ENCODE measurements at regions not wholly inside any gene's neighbourhood (a gene's known extent, or its start where the extent isn't known, plus 50 kb on each side); places are given as distances from the start of the nearest gene placed in this dataset.

GRCh38 chr1:70919706-70920323, 127.8 kb downstream of the PTGER3 start:
- peaks cover 0 to 3% (median 0%) of the 10 kb centered on the region in 3 donors for H3K9me3 ChIP-seq
- peaks cover 0 to 20% (median 7%) of the 10 kb centered on the region in 4 donors for H3K4me1 ChIP-seq
- intact Hi-C loops (cut with DNase I; ENCODE audit: low total_unique reads) = no loop called here
- no peak overlapping the region for H3K4me3 ChIP-seq
- no peak overlapping the region for H3K27ac ChIP-seq
- no peaks in the 10 kb centered on the region for H3K27me3 ChIP-seq
- H3K36me3 ChIP-seq = no peaks in the 10 kb centered on the region
- TF ChIP-seq, protein P1, sequence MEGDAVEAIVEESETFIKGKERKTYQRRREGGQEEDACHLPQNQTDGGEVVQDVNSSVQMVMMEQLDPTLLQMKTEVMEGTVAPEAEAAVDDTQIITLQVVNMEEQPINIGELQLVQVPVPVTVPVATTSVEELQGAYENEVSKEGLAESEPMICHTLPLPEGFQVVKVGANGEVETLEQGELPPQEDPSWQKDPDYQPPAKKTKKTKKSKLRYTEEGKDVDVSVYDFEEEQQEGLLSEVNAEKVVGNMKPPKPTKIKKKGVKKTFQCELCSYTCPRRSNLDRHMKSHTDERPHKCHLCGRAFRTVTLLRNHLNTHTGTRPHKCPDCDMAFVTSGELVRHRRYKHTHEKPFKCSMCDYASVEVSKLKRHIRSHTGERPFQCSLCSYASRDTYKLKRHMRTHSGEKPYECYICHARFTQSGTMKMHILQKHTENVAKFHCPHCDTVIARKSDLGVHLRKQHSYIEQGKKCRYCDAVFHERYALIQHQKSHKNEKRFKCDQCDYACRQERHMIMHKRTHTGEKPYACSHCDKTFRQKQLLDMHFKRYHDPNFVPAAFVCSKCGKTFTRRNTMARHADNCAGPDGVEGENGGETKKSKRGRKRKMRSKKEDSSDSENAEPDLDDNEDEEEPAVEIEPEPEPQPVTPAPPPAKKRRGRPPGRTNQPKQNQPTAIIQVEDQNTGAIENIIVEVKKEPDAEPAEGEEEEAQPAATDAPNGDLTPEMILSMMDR (IDR thresholded peaks at IDR 0.05) = no peak
- DNase-seq = no peak
